Lower leg skin (tissue), 3 donors: ENCODE measurements at regions not wholly inside any gene's neighbourhood (a gene's known extent, or its start where the extent isn't known, plus 50 kb on each side); places are given as distances from the start of the nearest gene placed in this dataset.

Experiments
- POLR2A ChIP-seq, 2 donors: fragments of 450-650 bp; IDR thresholded peaks; one replicate each; pipeline ENCODE4 v1.6.1; 2016 to 2017; ENCODE audit warnings: antibody characterized with exemption in 2 of 2, mild to moderate bottlenecking in 1 of 2, moderate library complexity in 1 of 2
- TF ChIP-seq, protein P1 (sequence below), 3 donors: fragments of 450-650 bp; IDR thresholded peaks; one replicate each; pipeline ENCODE4 v1.5.1; 2016; ENCODE audit warnings: antibody characterized with exemption in 3 of 3, mild to moderate bottlenecking in 3 of 3, moderate library complexity in 2 of 3

DNA sequence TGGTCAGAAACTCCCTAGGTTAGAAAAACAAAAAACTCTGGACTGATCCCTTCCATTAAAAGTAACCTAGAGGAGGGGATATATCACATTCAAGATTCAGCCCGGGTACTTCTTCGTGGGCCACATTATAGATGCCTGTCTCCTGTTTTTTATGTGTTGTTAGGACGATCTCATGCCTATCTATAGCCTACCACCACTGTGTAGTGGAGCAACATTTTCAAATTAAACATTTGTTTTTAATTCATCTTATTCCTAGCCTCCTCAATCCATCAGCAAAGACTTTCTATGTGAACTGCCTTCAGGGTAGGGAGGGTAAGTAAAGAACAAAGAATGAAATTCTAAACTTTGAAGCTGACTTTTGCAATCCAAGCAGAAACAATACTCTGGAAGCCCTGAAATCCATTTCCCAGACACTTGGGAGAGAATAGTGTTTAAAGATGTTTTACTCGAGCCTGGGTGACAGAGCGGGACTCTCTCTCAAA, 379.4 kb downstream of the ANXA1 start:
- TF ChIP-seq, protein P1, sequence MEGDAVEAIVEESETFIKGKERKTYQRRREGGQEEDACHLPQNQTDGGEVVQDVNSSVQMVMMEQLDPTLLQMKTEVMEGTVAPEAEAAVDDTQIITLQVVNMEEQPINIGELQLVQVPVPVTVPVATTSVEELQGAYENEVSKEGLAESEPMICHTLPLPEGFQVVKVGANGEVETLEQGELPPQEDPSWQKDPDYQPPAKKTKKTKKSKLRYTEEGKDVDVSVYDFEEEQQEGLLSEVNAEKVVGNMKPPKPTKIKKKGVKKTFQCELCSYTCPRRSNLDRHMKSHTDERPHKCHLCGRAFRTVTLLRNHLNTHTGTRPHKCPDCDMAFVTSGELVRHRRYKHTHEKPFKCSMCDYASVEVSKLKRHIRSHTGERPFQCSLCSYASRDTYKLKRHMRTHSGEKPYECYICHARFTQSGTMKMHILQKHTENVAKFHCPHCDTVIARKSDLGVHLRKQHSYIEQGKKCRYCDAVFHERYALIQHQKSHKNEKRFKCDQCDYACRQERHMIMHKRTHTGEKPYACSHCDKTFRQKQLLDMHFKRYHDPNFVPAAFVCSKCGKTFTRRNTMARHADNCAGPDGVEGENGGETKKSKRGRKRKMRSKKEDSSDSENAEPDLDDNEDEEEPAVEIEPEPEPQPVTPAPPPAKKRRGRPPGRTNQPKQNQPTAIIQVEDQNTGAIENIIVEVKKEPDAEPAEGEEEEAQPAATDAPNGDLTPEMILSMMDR (IDR thresholded peaks at IDR 0.05) = no peak
- TF ChIP-seq POLR2A (IDR thresholded peaks at IDR 0.05) = no peak
